CD4-positive, alpha-beta T cell treated with Interleukin-4 for 1 hour (primary cell): ENCODE measurements at regions not wholly inside any gene's neighbourhood (a gene's known extent, or its start where the extent isn't known, plus 50 kb on each side); places are given as distances from the start of the nearest gene placed in this dataset.

ENCODE experiments used
- DNase-seq, 2 donors: peaks; one replicate each; pipeline ENCODE4 v3.0.0-alpha.2; 2020 to 2022

DNA sequence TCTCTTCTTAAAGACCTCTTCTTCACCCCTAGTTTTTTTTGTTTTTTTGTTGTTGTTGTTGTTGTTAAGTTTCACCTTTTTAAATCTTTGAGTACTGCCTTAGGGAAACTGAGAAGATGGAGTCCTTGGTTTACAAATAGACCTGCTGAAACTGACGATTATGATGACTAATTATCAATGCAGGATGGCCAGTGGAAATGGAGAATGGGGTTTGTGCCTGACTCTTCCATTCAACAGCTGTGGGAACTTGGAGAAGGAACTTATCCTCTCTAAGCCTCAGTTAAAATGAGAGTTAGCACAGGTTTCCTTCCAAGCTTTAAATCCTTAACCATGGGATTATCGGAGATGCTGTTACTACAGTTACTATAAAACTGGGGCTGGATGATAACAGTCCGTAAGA lies 66.7 kb upstream of the PNMA1 start:
- no peak for DNase-seq

DNA sequence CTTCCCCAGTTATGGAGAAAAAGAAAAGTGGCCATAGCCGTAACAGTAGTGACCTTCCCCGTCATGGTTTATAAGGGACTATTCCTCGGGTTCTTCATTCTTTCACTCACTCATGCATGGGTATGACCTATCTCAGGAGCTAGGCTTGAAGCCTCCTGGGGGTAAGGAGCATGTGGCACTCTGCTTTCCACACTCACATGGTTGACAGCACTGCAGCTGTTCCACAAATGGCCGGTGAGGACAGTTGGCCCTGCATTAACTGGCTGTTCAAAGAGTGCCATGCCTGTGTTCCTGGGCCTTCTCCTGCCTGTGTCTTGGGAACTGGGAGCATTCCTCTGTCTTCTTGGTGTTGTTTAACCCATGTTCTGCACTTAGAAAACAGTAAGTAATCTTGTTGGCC lies 66.2 kb upstream of the PNMA1 start:
- DNase-seq = no peak

DNA sequence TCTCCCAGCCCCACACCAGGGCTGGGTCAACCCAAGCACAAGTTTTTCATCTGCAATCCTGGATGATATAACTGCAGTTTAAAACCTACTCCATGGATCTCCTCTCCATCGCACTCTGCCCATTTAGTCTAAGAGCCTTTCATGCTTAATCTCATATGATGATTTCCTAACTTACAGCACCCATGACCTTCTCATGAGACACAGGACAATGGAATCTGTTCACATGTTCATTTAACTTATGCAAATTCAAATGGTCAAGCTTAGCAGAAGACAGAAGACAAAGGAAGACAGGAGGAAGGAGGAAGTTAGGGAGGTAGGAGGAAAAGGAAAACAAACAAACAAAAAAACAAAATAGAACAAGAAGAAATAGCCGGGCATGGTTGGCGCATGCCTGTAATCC lies 64.6 kb upstream of the PNMA1 start:
- DNase-seq = no peak

DNA sequence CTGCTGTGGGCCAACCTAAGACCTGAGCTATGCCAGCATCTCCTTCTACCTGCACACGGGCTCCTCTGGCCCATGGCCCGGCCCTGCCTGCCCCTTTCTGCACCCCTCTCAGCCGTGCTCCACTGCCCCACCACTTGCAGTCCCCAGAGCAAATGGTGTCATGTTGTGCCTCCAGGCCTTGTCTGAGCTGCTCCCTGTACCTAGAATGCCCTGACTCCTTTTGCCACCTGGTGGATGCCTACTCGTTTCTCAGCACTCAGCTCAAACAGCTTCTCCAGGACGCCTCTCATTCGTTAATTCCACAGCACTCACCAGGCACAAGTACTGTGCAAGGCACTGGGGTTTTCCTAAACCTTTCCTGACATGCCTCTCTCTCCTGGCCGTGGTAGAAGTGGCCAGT lies 63.2 kb upstream of the PNMA1 start:
- peak in 1 of 2 donors; percentile 50 for DNase-seq

DNA sequence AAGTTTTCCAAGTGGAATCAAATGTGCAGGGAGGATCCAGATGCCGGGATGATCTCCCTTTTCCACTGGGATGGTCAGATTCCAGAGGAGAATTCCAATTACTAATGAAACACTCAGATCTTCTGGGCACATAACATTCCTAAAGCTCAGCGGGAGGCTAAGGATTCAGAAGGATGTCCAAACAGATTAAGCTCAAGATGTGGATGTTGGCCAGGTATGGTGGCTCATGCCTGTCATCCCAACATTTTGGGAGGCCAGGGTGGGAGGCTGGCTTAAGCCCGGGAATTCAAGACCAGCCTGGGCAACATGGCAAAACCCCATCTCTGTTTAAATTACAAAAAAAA lies 62.0 kb upstream of the PNMA1 start:
- no peak for DNase-seq

DNA sequence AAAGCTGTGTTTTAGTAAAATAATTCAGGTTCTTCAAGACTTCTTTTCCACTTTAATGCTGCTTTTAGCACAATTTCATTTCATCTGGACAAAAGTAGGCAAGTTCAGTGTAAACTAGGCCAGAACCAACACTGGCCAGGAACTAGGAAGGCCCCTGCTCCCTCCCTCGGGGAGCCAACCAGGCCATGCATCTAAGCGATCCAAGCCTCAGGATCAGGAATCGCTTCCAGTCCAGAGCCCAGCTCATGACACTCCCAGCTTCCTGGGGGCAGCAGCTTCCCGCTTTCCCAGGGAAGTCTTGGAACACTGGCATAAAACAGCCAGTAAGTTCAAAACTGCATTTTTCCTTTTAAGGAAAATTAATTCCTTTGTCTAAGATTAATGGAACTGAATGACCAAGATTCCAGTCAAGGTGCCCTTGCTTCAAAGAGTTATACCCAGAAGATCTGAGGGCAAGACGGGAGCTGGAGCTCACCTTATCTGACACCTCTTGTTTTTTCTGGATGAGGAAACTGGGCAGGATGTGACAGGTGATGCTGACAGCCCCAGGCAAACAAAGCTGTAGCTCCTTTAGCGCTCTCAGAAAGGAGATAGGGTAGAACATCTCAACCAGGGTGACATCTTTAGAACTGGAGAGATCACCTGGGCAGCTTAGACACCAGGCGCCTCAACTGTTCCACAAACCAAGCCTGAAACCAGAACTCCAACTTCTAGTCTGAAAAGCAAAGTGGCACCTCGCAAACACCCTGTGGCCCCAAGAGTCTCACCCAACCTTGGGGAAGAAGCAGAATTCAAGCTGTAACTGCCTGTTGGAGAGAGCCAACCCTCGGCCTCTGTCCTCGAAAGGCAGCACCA lies 61.4 kb upstream of the PNMA1 start:
- DNase-seq = no peak

DNA sequence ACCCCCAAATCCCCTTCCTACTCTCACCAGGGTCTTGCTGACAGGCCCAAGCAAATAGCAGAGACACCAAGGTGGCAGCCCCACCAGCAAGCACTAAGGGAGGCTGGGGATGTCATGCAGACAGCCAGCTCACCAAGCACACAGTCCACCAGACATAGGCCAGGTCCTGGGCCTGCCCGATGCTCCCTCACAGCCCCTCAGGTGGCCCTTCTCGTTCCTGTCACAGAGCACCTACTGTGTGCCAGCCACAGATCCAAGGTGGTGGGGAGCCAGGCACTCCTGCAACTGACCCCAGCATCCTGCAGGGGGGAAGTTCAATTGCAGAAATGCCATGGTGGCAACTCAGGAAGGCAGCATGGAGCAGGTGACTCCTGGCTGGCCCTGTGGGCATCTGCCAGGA lies 60.5 kb upstream of the PNMA1 start:
- no peak for DNase-seq

DNA sequence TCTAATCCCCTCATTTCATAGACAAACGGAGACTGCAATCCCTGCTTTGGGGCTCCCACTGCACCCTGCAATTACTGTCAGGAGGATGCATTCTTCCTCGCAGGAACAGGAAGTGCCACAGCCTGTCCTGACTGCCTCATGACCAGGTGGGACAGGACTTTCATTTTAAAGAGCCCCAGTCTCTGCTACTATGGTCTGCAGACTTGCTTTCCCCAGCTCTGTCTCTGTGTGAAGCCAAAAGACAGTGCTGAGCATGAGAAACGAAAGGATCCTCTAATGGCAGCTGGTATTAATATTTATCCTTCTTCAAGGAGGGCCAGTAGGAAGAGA lies 60.0 kb upstream of the PNMA1 start:
- DNase-seq = no peak

DNA sequence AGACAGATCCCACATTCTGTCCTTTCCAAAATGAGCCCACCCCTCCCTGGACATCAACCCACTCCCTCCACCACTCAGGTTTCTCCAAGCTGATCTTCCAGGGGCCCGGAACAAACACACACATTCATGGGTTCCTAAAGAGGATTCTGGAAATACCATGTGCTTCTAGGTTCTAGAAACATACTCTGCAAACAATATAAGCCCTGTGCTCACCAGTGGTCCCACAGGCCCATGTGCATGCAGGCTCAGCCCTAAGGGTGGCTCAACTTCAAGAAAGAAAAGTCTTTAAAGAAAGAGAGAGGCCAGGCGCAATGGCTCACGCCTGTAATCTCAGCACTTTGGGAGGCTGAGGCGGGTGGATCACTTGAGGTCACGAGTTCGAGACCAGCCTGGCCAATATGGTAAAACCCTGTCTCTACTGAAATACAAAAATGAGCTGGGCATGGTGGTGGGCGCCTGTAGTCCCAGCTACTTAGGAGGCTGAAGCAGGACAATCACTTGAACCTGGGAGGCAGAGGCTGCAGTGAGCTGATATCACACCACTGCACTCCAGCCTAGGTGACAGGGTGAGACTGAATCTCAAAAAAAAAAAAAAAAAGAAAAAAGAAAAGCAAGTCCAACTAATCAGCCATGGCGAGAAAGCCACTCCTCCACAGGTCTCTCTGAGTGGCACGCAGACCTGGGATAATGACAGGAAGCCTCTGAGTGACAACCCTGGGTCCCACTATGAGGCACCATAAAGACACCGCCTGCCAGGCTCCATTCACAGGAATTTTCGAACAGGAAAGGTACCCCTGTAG lies 59.5 kb upstream of the PNMA1 start:
- DNase-seq = no peak

DNA sequence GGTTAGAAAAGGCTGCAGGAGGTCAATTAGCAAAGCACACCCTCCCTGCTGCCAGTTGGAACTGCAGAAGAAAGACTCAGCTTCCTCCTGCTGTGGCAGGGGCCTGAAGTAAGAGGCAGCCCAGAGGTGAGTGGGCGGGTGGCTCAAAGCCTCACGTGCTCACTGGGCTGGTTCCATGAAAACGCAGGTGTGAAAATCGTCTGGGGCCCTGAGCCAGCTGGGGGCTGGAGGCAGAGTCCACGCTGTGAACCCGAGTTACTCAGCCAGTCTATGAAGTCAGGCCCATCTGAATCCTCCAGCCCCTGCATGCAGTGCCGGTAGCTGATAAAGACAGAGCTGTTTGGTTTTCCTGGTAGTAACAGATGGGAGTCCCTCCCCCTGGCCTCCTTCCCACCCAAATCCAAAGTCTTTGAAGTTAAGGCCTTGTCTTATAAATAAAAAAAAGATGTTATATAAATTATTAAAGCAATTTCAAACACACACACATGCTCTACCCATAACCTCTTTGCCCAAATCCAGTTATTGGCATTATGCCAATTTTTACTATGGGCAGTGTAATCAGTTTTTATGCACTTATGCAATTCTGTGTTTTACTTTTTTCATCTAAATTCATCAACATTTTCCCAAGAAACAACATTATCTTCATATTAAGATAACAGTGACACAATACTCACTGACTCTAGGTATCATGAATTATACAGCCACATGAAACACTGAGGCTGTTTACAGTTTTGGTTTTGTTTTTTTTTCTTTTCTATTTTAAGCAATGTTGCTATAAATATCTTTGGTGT lies 57.9 kb upstream of the PNMA1 start:
- DNase-seq = peak; percentile 78 to 82

DNA sequence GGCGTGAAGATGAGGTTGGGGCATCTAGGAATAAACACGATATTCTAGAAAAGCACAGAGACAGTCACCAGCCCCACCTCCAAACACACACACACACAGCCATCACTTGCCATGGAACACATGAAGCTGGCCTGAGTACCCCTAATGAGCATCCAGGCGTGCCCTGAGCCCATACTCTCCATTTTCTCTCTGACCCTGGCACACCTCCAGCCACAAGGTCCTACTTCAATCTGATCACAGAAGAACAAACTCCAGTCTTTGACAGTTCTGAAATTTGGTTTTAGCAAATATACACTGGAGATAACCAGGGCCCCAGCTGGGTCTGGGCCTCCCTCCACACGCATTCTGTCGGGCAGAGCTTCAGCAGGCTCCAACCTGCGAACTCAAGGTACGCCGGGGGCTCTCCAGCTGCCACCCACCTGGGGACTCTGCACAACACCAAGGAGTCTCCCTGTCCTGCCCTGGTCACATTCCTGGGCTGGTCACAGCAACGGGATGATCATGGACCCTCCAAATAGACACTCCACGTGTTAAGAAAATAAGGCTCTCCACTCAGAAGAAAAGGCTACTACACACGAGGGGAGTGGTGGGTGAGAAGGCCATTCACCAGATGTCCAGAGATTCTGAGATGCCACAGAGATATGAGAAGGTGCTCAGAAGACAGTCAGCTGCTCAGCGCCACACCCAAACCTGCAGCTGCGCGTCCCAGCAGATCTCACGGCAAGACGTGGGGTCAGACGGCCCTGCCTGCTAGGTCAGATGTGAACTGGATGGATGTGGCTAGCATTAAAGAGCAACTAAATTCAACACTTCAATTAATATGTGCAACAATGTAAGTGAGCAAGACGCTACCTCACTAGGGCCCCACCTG lies 57.0 kb upstream of the PNMA1 start:
- DNase-seq = no peak

DNA sequence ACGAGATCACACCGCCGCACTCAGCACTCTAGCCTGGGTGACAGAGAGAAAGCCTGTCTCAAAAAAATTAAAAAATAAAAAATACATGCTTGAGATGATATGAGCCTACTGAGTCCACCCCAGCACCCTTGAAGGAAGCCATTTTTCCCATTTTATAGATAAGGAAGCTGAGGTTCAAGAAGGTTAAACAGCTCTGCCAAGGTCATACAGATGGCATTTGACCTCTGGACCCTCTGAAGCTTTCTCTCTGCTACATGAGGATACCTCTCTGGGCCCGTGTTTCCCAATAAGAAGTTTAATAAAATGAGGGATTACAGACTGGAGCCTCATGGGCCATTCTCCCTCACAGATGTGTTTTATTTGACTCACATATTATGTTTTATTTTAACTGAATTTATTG lies 53.9 kb upstream of the PNMA1 start:
- DNase-seq = no peak

DNA sequence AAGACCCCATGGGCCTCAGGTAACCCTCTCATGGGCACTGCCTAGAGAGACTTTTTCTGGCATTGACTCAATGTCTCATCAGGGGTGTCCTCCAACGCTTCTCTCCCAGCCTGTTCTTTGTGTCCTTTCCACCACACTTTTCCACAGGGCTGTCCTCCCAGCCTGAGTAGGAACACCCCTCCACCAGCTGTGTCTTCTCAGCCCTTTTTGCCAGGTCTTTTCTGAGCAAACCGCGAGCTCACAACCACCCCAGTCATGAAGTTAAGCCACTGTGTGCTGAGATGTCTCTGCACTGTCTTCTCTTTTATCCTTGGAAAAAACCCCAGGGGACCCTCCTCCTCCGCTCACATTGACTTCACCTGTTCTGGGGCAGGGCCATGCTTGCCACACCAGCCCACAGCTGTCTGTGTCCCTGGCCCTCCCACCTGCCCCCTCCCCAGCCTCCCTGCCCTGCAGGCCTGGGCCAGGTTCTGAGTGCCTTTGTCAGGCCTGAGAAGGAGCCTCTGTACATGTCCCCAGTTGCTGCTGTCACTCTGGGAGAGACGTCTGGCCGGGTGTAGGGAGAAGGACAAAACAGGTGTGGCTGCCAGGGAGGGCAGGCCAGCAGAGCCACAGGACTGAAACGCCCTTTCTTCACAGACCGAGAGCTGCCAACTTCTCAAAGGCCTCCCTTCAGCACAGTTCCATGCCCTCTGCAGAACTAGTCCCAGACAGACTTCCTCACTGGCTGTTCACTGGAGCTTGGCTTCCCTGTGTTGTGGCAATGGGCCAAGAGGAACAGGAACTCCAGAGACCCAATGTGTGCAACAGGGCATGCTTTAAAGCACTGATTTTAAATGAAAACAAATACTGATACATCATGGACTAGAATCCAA lies 50.5 kb upstream of the PNMA1 start:
- peak in 1 of 2 donors; percentile 75 for DNase-seq
